ENCODE measurements at regions not wholly inside any gene's neighbourhood (a gene's known extent, or its start where the extent isn't known, plus 50 kb on each side); places are given as distances from the start of the nearest gene placed in this dataset.
A peak's percentile ranks its signal among the peaks of the same experiment; 100 is the strongest.
"Not testable (repeated sequence)": the region's sequence is repeated elsewhere in the genome, so short reads cannot be mapped to it uniquely, and the experiment has no call there.

DNA sequence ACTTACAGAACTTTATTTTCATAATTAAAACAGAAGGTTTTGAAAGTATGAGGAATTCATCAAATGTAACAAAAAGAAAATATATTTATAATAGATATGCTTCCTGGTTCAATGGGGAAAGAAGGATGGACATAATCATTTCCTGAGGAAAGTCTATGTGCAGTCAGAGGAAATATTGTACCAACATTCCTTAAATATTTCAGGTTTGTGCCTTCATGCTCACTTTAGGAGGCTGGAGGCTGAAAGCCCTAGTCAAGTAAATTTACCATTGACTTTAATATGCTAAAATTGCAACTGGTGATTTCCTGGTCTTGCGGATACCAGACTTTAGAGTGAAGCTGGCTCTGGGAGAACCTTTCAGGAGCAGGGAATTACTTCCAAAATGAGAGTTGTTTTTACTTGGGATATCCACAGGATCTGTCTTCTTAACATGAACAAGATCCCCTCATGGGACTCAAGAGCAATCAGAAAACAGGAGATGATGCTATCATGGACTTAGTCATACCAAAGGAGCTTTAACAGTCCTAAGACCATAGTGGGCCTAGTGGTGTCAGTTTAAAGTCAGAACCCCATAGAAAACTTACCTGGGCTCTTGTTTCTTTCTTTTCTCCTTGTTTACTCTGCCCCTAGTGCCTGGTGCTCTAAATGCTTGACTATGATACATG, 762.8 kb upstream of the GRAMD2B start:
- no peak for TF ChIP-seq CTCF (IDR thresholded peaks at IDR 0.05; ENCODE audit: insufficient read depth, low read length)
- H3K4me3 ChIP-seq (ENCODE audit: low read depth, low read length) = no peak overlapping the region
- DNase-seq (ENCODE audit: low read depth) = peak; percentile 42

DNA sequence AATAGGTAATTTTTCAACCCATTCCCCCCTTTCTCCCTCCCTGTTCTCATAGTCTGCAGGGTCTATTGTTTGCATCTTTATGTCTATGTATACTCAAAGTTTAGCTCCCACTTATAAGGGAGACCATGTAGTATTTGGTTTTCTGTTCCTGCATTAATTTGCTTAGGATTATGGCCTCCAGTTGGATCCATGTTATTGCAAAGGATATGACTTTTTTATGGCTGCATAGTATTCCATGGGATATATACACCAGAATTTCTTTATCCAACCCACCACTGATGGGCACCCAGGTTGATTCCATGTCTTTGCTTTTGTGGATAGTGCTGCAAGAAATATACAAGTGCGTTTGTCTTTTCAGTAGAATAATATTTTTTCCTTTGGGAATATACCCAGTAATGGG, 761.6 kb upstream of the GRAMD2B start:
- no peak overlapping the region for H3K4me3 ChIP-seq (ENCODE audit: low read depth, low read length)
- no peak for TF ChIP-seq CTCF (IDR thresholded peaks at IDR 0.05; ENCODE audit: insufficient read depth, low read length)
- DNase-seq (ENCODE audit: low read depth) = no peak

DNA sequence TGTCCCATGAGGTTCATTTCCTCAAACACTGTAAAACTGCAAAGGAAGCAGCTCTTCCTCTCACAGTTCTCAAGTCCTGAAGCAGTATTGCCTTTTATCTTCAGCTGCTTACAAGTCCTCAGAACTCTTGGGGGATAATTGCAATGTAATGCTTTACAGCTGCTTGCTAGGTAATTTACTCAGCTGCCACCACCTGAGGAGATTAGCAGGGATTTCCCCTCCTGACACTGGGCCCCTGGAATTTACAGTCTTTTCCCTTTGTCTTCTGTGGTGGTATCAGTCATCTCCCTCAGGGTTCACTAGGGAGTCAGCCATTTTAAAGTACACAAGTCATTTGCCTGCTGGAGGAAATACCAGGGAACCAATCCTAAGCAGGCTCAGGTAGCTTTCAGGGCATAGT, 754.3 kb upstream of the GRAMD2B start:
- DNase-seq (ENCODE audit: low read depth) = no peak
- TF ChIP-seq CTCF (IDR thresholded peaks at IDR 0.05; ENCODE audit: insufficient read depth, low read length) = no peak
- H3K4me3 ChIP-seq (ENCODE audit: low read depth, low read length) = no peak overlapping the region

- no peak overlapping the region for H3K4me3 ChIP-seq (ENCODE audit: low read depth, low read length)
- no peak for DNase-seq (ENCODE audit: low read depth)
- TF ChIP-seq CTCF (IDR thresholded peaks at IDR 0.05; ENCODE audit: insufficient read depth, low read length) = no peak
Observed at GRCh38 chr5:125673359-125673950, 749.8 kb upstream of the GRAMD2B start.

GRCh38 chr5:125679522-125679921, 743.7 kb upstream of the GRAMD2B start:
- no peak for DNase-seq (ENCODE audit: low read depth)
- no peak for TF ChIP-seq CTCF (IDR thresholded peaks at IDR 0.05; ENCODE audit: insufficient read depth, low read length)
- H3K4me3 ChIP-seq (ENCODE audit: low read depth, low read length) = no peak overlapping the region

DNA sequence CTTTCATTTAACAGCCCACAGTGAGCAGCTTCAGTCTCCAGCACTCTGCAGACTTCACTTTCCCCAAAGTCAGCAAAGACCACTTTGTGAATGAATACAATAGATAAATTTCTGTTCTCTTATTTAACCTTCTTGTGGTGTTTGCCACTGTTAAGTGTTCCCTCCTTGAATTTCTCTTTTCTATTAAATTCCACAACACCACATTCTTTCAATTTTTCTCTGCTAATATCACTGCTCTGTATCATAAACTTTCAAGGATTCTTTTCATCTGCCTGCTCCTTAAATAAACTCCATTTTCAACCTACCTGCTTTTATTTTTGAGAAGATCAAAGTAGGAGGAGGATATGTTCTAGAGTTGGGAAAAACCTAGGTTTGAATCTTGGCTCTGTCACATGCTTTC, 739.5 kb upstream of the GRAMD2B start:
- TF ChIP-seq CTCF (IDR thresholded peaks at IDR 0.05; ENCODE audit: insufficient read depth, low read length) = no peak
- no peak overlapping the region for H3K4me3 ChIP-seq (ENCODE audit: low read depth, low read length)
- DNase-seq (ENCODE audit: low read depth) = no peak

GRCh38 chr5:125685771-125686170, 737.4 kb upstream of the GRAMD2B start:
- no peak for DNase-seq (ENCODE audit: low read depth)
- H3K4me3 ChIP-seq (ENCODE audit: low read depth, low read length) = no peak overlapping the region
- TF ChIP-seq CTCF (IDR thresholded peaks at IDR 0.05; ENCODE audit: insufficient read depth, low read length) = no peak

DNA sequence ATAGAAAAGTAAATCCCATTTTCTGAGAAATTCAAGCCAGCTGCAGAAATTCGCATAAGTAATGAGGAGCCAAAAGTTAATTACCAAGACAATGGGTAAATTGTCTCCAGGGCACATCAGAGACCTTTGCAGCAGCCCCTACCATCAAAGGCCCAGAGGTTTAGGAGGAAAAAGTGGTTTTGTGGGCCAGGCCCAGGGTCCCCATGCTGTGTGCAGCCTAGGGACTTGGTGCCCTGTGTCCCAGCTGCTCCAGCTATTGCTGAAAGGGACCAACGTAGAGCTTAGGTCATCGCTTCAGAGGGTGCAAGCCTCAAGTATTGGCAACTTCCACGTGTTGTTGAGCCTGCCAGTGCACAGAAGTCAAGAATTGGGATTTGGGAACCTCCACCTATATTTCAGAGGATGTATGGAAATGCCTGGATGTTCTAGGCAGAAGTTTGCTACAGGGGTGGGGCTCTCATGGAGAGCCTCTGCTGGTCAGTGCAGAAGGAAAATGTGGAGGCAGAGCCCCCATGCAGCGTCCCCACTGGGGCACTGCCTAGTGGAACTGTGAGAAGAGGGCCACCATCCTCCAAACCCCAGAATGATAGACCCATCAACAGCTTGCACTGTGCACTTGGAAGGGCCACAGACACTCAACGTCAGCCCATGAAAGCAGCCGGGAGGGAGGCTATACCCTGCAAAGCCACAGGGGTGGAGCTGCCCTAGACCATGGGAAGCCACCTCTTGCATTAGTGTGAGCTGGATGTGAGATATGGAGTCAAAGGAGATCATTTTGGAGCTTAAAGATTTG, 731.3 kb upstream of the GRAMD2B start:
- not testable (repeated sequence) for H3K4me3 ChIP-seq (ENCODE audit: low read depth, low read length); DNase-seq (ENCODE audit: low read depth)
